Nephron (organoid): ENCODE measurements at regions not wholly inside any gene's neighbourhood (a gene's known extent, or its start where the extent isn't known, plus 50 kb on each side); places are given as distances from the start of the nearest gene placed in this dataset.

Source experiments
- H3K27ac Mint-ChIP-seq, 3 experiments: 2 replicates each; pipeline ENCODE4 v1.8.0; 2020; ENCODE audit warnings: mixed read lengths in 3 of 3, mild to moderate bottlenecking in 2 of 3, moderate library complexity in 1 of 3
- H3K27me3 Mint-ChIP-seq: 2 replicates; pipeline ENCODE4 v1.8.0; 2021; ENCODE audit warnings: low read depth, mild to moderate bottlenecking, moderate library complexity, mixed read lengths
- H3K36me3 Mint-ChIP-seq: 2 replicates; pipeline ENCODE4 v1.8.0; 2020; ENCODE audit warnings: low read depth, mixed read lengths
- H3K4me1 Mint-ChIP-seq: 2 replicates; pipeline ENCODE4 v1.8.0; 2020; ENCODE audit warnings: mixed read lengths
- H3K4me3 Mint-ChIP-seq, 3 experiments: 2 replicates each; pipeline ENCODE4 v1.8.0; 2020; ENCODE audit warnings: mild to moderate bottlenecking in 3 of 3, mixed read lengths in 3 of 3, moderate library complexity in 2 of 3
- H3K9me3 Mint-ChIP-seq: 2 replicates; pipeline ENCODE4 v1.8.0; 2020; ENCODE audit warnings: mixed read lengths
- TF ChIP-seq, protein P1 (sequence below), 3 experiments: fragments of 200-600 bp; sonication (generic); IDR thresholded peaks; one replicate each; pipeline ENCODE4 v1.5.0; 2021; ENCODE audit warnings: antibody characterized with exemption in 3 of 3; ENCODE audit not compliant: unreplicated experiment in 3 of 3

DNA sequence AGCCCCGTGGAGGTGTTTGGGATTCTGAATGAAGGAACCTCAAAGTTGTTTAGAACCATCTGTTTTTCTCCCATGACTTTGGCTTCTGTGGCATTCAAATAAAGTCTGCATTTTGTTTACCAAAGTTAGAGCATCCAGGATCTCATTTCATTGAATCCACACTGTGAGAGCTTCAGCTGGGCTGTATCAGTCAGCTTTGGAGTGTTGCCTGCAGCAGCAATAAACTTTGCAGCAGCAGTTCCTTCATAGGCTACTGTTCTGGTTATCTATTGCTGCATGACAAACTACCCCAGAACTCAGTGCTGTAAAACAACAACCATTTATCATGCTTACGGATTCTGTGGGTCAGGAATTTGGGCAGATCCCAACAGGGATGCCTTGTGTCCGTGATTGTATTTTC, 1575.2 kb upstream of the LRRTM3 start:
- Mint-ChIP-seq H3K36me3 (no peaks in the 10 kb centered on the region), H3K27me3 (peaks cover 12% of the 10 kb centered on the region), H3K4me1 (no peaks in the 10 kb centered on the region), H3K9me3 (no peaks in the 10 kb centered on the region), H3K27ac (no peak overlapping the region), H3K4me3 (no peak overlapping the region)
- TF ChIP-seq, protein P1, sequence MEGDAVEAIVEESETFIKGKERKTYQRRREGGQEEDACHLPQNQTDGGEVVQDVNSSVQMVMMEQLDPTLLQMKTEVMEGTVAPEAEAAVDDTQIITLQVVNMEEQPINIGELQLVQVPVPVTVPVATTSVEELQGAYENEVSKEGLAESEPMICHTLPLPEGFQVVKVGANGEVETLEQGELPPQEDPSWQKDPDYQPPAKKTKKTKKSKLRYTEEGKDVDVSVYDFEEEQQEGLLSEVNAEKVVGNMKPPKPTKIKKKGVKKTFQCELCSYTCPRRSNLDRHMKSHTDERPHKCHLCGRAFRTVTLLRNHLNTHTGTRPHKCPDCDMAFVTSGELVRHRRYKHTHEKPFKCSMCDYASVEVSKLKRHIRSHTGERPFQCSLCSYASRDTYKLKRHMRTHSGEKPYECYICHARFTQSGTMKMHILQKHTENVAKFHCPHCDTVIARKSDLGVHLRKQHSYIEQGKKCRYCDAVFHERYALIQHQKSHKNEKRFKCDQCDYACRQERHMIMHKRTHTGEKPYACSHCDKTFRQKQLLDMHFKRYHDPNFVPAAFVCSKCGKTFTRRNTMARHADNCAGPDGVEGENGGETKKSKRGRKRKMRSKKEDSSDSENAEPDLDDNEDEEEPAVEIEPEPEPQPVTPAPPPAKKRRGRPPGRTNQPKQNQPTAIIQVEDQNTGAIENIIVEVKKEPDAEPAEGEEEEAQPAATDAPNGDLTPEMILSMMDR (IDR thresholded peaks at IDR 0.05; ENCODE audit: unreplicated experiment in 3 of 3): no peak

DNA sequence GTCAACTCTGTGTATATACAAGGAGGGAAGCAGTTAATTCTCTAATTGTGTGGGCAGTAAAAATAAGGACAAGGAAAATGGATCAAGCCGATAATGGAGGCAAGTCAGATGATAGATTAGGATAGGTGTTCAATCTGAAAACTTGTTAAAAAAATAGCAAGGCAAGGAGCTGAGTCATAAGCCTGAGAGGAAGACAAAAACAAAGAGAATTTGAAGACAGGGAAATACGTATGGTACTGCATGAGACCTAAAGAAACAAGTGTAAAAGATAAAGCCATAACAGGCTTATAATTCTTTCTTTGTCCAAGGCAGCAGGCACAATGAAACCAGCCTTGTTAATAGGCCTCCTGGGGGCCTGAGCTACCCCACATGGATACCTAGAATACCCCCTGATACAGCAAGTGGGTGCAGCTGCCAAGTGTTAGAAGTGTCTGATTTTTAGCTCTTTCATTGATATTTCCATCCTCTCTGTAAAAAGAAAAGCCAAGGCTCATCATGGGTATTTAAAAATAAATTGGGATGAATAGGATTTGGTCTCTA, 1570.6 kb upstream of the LRRTM3 start:
- H3K4me3 Mint-ChIP-seq: no peak overlapping the region

DNA sequence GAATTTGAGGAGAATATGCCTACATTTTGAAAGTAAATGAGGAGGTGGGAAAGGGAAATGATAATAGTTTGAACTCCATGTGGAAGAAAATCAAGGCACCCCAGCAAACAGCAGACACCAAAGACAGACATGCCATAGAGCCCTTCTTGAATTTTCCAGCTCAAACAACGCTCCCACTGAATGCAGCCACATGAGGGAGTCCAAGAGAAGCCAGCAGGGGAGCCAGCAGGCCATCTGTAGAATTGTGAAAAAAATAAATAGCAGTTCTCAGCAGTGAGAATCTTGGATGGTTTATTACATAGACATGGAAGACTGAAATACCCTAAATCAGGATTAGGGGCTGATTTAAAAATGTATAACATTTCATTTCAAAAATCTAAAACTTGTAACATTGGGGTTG, 1567.3 kb upstream of the LRRTM3 start:
- Mint-ChIP-seq H3K9me3 (no peaks in the 10 kb centered on the region), H3K4me1 (no peaks in the 10 kb centered on the region), H3K27me3 (peaks cover 8% of the 10 kb centered on the region), H3K27ac (no peak overlapping the region), H3K4me3 (no peak overlapping the region), H3K36me3 (no peaks in the 10 kb centered on the region)
- TF ChIP-seq, protein P1 (IDR thresholded peaks at IDR 0.05; ENCODE audit: unreplicated experiment in 3 of 3): peak; percentile 48 to 58 (median 55)

More for the DNA sequence above, 1570.6 kb upstream of the LRRTM3 start:
- H3K4me1 Mint-ChIP-seq: no peaks in the 10 kb centered on the region
- H3K36me3 Mint-ChIP-seq: no peaks in the 10 kb centered on the region
- TF ChIP-seq, protein P1 (IDR thresholded peaks at IDR 0.05; ENCODE audit: unreplicated experiment in 3 of 3): no peak
- peaks cover 12% of the 10 kb centered on the region for H3K27me3 Mint-ChIP-seq
- no peaks in the 10 kb centered on the region for H3K9me3 Mint-ChIP-seq
- no peak overlapping the region for H3K27ac Mint-ChIP-seq

DNA sequence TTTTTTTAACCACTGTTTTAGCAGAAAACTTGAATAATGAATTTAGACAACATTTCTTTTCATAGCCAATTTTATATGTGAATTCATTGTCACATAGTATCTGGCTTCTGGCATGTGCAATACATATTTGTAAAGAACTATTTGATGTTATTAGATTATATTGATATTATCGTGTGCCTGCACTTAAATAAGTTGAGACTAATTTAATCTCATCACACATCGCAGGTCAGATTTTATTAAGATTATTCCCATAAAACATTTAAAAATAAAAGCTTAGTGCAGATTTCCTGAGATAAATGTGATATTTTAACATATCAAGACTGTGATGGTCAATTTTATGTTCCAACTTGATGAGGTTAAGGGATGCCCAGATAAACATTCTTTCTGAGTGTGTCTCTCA, 1565.3 kb upstream of the LRRTM3 start:
- TF ChIP-seq, protein P1 (IDR thresholded peaks at IDR 0.05; ENCODE audit: unreplicated experiment in 3 of 3): no peak
- Mint-ChIP-seq H3K4me3 (no peak overlapping the region), H3K27ac (no peak overlapping the region), H3K4me1 (no peaks in the 10 kb centered on the region), H3K27me3 (no peaks in the 10 kb centered on the region), H3K36me3 (no peaks in the 10 kb centered on the region), H3K9me3 (no peaks in the 10 kb centered on the region)

DNA sequence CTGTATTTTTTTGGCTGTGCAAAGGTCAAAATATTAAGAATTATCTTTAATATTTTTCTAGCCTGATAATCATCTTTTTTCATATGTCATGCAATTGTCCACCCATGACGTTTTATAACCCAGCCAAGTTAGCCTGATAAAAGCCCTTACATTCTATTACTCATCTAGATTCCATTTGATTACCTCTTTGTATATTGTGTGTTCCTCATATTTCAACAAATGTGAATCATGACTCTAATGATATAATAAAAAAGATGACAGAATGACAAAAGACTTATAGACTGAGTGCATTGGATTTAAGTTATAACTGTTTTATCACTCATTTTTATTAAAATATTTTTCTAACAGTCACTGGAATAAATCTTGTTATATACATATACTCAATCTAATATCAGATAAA, 1560.0 kb upstream of the LRRTM3 start:
- Mint-ChIP-seq H3K4me3 (no peak overlapping the region), H3K36me3 (no peaks in the 10 kb centered on the region), H3K9me3 (no peaks in the 10 kb centered on the region), H3K27ac (no peak overlapping the region), H3K27me3 (no peaks in the 10 kb centered on the region), H3K4me1 (no peaks in the 10 kb centered on the region)
- TF ChIP-seq, protein P1 (IDR thresholded peaks at IDR 0.05; ENCODE audit: unreplicated experiment in 3 of 3): no peak

DNA sequence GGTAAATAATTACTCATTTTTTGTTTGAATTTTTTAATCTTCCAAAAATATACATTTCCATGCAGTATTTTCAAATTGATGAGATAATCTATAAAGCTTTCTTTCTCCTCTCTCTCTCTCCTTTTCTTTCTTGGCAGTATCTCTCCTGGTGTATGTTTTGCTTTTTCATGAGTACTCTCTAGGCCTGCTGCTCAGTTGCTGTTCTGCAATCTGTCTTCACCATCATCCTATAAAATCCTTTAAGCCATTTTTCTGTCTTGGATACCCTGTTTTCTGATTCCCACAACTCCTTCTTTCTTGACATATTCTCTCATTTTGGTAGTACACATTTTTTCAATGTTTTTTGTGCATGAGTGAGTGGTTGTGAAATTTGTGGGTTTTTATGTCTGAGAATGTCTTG, 1558.1 kb upstream of the LRRTM3 start:
- no peaks in the 10 kb centered on the region for H3K36me3 Mint-ChIP-seq
- no peak overlapping the region for H3K27ac Mint-ChIP-seq
- H3K27me3 Mint-ChIP-seq: no peaks in the 10 kb centered on the region
- no peak overlapping the region for H3K4me3 Mint-ChIP-seq
- H3K9me3 Mint-ChIP-seq: no peaks in the 10 kb centered on the region
- TF ChIP-seq, protein P1 (IDR thresholded peaks at IDR 0.05; ENCODE audit: unreplicated experiment in 3 of 3): no peak
- H3K4me1 Mint-ChIP-seq: no peaks in the 10 kb centered on the region
